Lower leg skin (tissue), 4 donors: ENCODE measurements at regions not wholly inside any gene's neighbourhood (a gene's known extent, or its start where the extent isn't known, plus 50 kb on each side); places are given as distances from the start of the nearest gene placed in this dataset.

Source experiments
- DNase-seq, 2 donors: peaks; one replicate each; pipeline ENCODE4 v3.0.0-alpha.2; 2019; ENCODE audit warnings: low spot score in 2 of 2
- H3K4me3 ChIP-seq: fragments of 200-600 bp; sonication (generic); 2 replicates; pipeline ENCODE4 v1.5.1; 2017; ENCODE audit warnings: mild to moderate bottlenecking, low read depth; ENCODE audit not compliant: poor library complexity, severe bottlenecking
- POLR2A ChIP-seq, 2 donors: fragments of 450-650 bp; IDR thresholded peaks; one replicate each; pipeline ENCODE4 v1.6.1; 2016 to 2017; ENCODE audit warnings: antibody characterized with exemption in 2 of 2, mild to moderate bottlenecking in 1 of 2, moderate library complexity in 1 of 2
- WGBS, 2 donors: methylation state at CpG; one replicate each; pipeline ENCODE4 v1.1.5; 2018; 5-methylcytosine and 5-hydroxymethylcytosine counted together
- intact Hi-C: fragments of 100-400 bp; cut with DNase I; formaldehyde crosslinking; loops from one replicate; pipeline ENCODE4 v1.15.0; 2023; ENCODE audit warnings: low total_unique reads
- TF ChIP-seq, protein P1 (sequence below), 3 donors: fragments of 450-650 bp; IDR thresholded peaks; one replicate each; pipeline ENCODE4 v1.5.1; 2016; ENCODE audit warnings: antibody characterized with exemption in 3 of 3, mild to moderate bottlenecking in 3 of 3, moderate library complexity in 2 of 3

DNA sequence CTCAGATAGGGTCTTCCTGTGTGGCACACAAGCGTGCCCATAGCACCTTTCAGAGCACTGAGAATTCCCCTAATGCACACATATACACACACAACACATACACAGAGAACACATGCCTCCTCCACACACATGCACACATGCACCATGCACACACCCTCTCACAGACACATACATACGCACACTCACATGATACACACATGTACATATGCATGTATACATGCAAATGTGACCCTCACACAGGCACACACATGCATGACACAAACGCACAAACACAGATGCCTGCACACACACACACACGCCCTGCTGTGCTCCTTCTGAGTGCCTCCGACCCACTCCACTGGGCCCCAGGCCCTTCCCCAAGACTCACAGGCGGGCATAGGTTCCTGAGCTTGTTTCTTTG is 251.0 kb downstream of the PTPRU start:
- no peak overlapping the region for H3K4me3 ChIP-seq
- intact Hi-C loops, result no loop called here
- DNase-seq, result peak in 1 of 2 donors; percentile 58
- 82 to 94% methylated on average over 6 of the region's 6 CpGs for WGBS, 2 donors
- TF ChIP-seq, protein P1, sequence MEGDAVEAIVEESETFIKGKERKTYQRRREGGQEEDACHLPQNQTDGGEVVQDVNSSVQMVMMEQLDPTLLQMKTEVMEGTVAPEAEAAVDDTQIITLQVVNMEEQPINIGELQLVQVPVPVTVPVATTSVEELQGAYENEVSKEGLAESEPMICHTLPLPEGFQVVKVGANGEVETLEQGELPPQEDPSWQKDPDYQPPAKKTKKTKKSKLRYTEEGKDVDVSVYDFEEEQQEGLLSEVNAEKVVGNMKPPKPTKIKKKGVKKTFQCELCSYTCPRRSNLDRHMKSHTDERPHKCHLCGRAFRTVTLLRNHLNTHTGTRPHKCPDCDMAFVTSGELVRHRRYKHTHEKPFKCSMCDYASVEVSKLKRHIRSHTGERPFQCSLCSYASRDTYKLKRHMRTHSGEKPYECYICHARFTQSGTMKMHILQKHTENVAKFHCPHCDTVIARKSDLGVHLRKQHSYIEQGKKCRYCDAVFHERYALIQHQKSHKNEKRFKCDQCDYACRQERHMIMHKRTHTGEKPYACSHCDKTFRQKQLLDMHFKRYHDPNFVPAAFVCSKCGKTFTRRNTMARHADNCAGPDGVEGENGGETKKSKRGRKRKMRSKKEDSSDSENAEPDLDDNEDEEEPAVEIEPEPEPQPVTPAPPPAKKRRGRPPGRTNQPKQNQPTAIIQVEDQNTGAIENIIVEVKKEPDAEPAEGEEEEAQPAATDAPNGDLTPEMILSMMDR (IDR thresholded peaks at IDR 0.05), result no peak
- no peak for TF ChIP-seq POLR2A (IDR thresholded peaks at IDR 0.05)

DNA sequence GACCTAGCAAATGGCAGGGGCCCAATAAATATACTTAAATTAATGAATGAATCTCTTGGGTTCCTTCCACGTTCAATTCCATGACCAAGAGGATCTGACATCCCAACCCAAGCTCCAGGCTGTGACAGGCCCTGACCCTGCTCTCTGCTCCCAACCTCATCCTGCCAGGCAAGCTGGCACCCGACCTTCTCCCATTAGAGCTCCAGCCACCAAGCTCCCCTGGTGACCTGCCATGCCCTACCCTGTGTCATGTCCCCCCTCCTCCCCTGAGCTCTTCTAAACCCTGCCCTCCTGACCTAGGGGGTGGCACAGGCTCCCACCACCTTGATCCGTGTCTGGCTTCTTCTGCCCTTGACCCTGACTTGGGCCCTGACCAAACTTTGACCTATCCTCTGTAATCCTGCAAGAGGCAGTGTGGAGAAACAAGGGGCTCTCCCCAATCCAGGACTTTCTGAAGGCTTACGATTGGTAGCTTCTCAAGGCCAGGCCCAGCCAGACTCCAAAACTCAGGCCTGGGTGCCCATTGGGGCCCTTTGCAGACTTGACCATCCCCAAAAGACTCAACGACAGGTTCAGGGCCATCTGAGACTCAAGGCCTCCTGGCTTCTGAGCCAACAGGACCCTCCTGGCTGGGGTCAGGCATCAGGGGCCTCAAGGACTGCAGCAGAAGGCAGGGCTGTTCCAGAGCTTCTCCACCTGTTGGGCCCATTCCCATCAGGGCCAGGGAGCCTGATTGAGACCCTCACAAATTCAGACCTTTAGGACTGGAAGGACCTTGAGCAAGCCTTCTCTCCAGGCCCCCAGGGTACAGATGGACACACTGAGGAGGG is 249.0 kb downstream of the PTPRU start:
- no peak overlapping the region for H3K4me3 ChIP-seq
- TF ChIP-seq POLR2A (IDR thresholded peaks at IDR 0.05), result no peak
- TF ChIP-seq, protein P1 (IDR thresholded peaks at IDR 0.05), result no peak
- peak in 1 of 2 donors; percentile 66 for DNase-seq
- intact Hi-C loops, result no loop called here
- WGBS, 2 donors, result 81 to 88% methylated on average over 4 to 5 of the region's 5 CpGs

DNA sequence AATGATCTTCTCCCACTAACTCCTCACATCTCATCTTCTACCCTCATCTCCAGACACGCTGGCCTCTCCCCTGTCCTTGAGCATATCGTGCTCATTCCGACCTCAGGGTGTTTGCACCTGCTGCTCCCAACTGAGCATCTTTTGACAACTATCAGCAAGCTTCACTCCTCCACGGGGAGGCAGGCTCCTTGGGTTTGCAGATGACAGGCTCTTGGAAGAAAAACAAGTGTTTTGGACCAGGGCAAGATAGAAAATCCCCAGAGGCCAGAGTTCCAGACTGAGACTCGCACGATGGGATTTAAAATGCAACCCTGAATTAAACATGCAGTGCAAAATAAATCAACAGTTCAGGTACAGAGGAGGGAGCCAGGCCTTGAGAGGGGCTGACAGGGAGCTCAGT is 246.7 kb downstream of the PTPRU start:
- WGBS, 2 donors, result 46 to 52% methylated on average over 6 of the region's 6 CpGs
- intact Hi-C loops, result no loop called here
- TF ChIP-seq POLR2A (IDR thresholded peaks at IDR 0.05), result no peak
- TF ChIP-seq, protein P1 (IDR thresholded peaks at IDR 0.05), result no peak
- H3K4me3 ChIP-seq, result no peak overlapping the region
- DNase-seq, result peak in 1 of 2 donors; percentile 43

DNA sequence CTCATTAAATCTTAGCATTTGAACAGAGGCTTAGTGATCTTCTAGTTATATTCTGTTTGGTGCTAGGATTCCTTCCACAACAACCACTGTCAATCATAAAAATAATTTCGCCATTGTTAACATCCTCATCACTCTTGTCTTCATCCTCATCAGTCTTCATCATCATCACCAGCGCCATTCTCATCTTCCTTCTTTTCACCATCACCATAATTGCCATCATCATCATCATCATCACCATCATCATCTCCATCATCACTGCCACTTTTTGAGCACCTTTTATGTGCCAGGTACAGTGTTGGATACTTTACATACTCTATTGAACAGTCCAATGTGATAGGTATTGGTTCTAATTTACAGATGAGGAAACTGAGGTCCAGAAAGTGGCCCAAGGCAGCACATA is 245.7 kb downstream of the PTPRU start:
- intact Hi-C loops, result no loop called here
- TF ChIP-seq, protein P1 (IDR thresholded peaks at IDR 0.05), result no peak
- no peak for TF ChIP-seq POLR2A (IDR thresholded peaks at IDR 0.05)

DNA sequence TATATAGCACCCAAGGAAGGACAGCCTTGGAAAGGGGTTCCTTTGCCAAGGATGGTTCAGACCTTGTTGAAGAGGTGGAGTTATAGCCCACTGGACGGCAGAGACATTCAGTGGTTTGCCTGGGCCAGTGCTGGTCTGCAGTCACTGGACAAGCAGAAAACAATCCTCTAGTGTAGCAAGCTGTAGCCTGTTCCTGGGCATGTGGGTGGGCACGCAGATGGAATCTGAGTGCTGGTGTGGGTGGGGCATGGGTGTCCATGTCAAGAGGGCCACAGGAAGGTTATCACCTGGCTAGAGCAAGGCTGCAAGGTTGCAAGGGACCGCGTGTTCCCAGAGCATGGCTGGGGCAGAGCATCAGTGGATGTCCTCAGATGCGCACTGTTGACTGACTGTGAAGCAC is 244.7 kb downstream of the PTPRU start:
- DNase-seq, result peak in 1 of 2 donors; percentile 29
- H3K4me3 ChIP-seq, result no peak overlapping the region
- TF ChIP-seq, protein P1 (IDR thresholded peaks at IDR 0.05), result no peak
- TF ChIP-seq POLR2A (IDR thresholded peaks at IDR 0.05), result no peak
- WGBS, 2 donors, result 70 to 73% methylated on average over 5 of the region's 5 CpGs
- intact Hi-C loops, result no loop called here

More for the DNA sequence above, 245.7 kb downstream of the PTPRU start:
- 85 to 94% methylated on average over 2 of the region's 2 CpGs for WGBS, 2 donors
- no peak overlapping the region for H3K4me3 ChIP-seq
- DNase-seq, result no peak
